K562 (cell line): ENCODE measurements at regions not wholly inside any gene's neighbourhood (a gene's known extent, or its start where the extent isn't known, plus 50 kb on each side); places are given as distances from the start of the nearest gene placed in this dataset.

Experiments used
- CCAR2 ChIP-seq: fragments of 200-400 bp; formaldehyde crosslinking; IDR thresholded peaks from 2 replicates; pipeline ENCODE4 v1.6.1; 2017; ENCODE audit warnings: mild to moderate bottlenecking, low read depth, low read length
- CCNT2 ChIP-seq: IDR thresholded peaks from 2 replicates; pipeline ENCODE4 v1.6.1; 2011; ENCODE audit warnings: borderline replicate concordance, low read depth, mild to moderate bottlenecking, moderate library complexity, mixed read lengths, low read length; ENCODE audit not compliant: insufficient read length; ENCODE audit errors: extremely low read depth
- CHD4 ChIP-seq: fragments of 200-600 bp; sonication (generic); IDR thresholded peaks from 3 replicates; pipeline ENCODE4 v1.6.1; 2012; ENCODE audit warnings: low read depth, mild to moderate bottlenecking, mixed read lengths, low read length, inconsistent platforms; ENCODE audit not compliant: insufficient read depth, insufficient replicate concordance, poor library complexity, severe bottlenecking
- FOSL1 ChIP-seq: fragments of 200-800 bp; sonication (Bioruptor generic); conservative IDR thresholded peaks from 2 replicates; pipeline ENCODE4 v1.6.1; 2016; ENCODE audit warnings: missing genetic modification characterization, missing compliant biosample characterization
- GTF2A2 ChIP-seq: IDR thresholded peaks from 2 replicates; pipeline ENCODE4 v1.6.1; 2016; ENCODE audit warnings: mild to moderate bottlenecking, missing genetic modification characterization, missing compliant biosample characterization
- KAT2B ChIP-seq: IDR thresholded peaks from one replicate; pipeline ENCODE4 v1.6.1; 2012; ENCODE audit warnings: low read depth, mild to moderate bottlenecking, control low read depth, inconsistent platforms, low read length, moderate library complexity
- KLF1 ChIP-seq: fragments of 450-650 bp; IDR thresholded peaks from 2 replicates; pipeline ENCODE4 v1.6.1; 2016; ENCODE audit warnings: missing genetic modification characterization, missing compliant biosample characterization
- LARP7 ChIP-seq: fragments of 450-650 bp; IDR thresholded peaks from 2 replicates; pipeline ENCODE4 v1.6.1; 2016
- MEIS2 ChIP-seq: fragments of 450-650 bp; IDR thresholded peaks from 2 replicates; pipeline ENCODE4 v1.6.1; 2014; ENCODE audit warnings: mild to moderate bottlenecking; ENCODE audit not compliant: partially characterized antibody
- POLR3A ChIP-seq: IDR thresholded peaks from 2 replicates; pipeline ENCODE4 v1.6.1; 2011; ENCODE audit warnings: borderline replicate concordance, mild to moderate bottlenecking, moderate library complexity; ENCODE audit not compliant: insufficient read length, insufficient read depth; ENCODE audit errors: extremely low read depth
- SRSF1 ChIP-seq: fragments of 200-400 bp; formaldehyde crosslinking; IDR thresholded peaks from 2 replicates; pipeline ENCODE4 v1.6.1; 2017; ENCODE audit warnings: mild to moderate bottlenecking, low read depth, low read length, moderate library complexity
- ZNF561 ChIP-seq: fragments of 450-650 bp; formaldehyde crosslinking; conservative IDR thresholded peaks from 2 replicates; pipeline ENCODE4 v1.4.0; 2020; ENCODE audit warnings: mild to moderate bottlenecking, moderate library complexity
- TF ChIP-seq, protein P1 (sequence below): fragments of 450-650 bp; IDR thresholded peaks from 2 replicates; pipeline ENCODE4 v1.6.1; 2016; ENCODE audit warnings: low read depth, mild to moderate bottlenecking, moderate library complexity
- TF ChIP-seq, protein P2 (sequence below): fragments of 450-650 bp; IDR thresholded peaks from 2 replicates; pipeline ENCODE4 v1.6.1; 2016; ENCODE audit warnings: mild to moderate bottlenecking

DNA sequence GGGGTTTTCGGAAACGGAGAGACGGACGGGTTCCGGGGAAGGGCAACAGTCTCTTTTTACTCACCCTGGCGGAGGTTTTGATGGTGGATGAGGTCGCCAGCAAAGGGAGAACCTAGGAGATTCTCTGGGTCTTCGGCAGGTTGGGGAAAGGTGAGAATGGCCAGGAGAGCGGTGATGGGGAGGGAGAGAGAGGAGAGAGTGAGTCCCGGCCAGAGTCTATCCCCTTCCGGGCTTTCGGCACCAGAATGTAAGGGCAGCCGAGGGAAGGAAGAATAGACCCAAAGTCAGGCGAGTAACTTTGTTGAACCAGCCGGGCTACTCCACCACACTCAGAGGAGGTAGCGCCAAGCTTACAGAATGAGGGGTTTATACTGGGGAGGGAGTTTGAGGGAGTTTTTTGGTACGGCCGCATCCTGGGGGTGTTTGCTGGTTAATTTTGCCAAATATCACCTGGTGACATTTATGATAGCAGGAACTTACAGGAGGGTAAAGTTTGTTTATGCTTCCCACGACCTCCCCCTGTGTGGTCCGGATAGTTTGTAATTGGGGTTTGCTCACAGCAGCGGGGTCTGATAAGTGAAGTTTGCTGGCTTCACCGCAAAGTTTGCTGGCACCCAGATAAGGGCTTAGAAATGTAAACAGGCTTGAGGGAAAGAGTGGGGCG lies 141.1 kb upstream of the ETV3 start (continued):
- TF ChIP-seq MEIS2, result peak; percentile 15
- no peak for TF ChIP-seq GTF2A2 (tag)
- TF ChIP-seq LARP7, result no peak
- no peak for TF ChIP-seq KAT2B
- TF ChIP-seq, protein P1, sequence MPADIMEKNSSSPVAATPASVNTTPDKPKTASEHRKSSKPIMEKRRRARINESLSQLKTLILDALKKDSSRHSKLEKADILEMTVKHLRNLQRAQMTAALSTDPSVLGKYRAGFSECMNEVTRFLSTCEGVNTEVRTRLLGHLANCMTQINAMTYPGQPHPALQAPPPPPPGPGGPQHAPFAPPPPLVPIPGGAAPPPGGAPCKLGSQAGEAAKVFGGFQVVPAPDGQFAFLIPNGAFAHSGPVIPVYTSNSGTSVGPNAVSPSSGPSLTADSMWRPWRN, result peak; percentile 92
- TF ChIP-seq ZNF561 (CRISPR knock-in tag), result no peak
- no peak for TF ChIP-seq KLF1
- TF ChIP-seq, protein P2, sequence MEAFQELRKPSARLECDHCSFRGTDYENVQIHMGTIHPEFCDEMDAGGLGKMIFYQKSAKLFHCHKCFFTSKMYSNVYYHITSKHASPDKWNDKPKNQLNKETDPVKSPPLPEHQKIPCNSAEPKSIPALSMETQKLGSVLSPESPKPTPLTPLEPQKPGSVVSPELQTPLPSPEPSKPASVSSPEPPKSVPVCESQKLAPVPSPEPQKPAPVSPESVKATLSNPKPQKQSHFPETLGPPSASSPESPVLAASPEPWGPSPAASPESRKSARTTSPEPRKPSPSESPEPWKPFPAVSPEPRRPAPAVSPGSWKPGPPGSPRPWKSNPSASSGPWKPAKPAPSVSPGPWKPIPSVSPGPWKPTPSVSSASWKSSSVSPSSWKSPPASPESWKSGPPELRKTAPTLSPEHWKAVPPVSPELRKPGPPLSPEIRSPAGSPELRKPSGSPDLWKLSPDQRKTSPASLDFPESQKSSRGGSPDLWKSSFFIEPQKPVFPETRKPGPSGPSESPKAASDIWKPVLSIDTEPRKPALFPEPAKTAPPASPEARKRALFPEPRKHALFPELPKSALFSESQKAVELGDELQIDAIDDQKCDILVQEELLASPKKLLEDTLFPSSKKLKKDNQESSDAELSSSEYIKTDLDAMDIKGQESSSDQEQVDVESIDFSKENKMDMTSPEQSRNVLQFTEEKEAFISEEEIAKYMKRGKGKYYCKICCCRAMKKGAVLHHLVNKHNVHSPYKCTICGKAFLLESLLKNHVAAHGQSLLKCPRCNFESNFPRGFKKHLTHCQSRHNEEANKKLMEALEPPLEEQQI, result no peak; the same call in 1 of the 2 replicates
- TF ChIP-seq CHD4, result no peak
- peak; percentile 73 for TF ChIP-seq FOSL1 (tag)
- TF ChIP-seq CCAR2, result no peak
- TF ChIP-seq SRSF1, result no peak
- TF ChIP-seq CCNT2, result peak; percentile 90
- no peak for TF ChIP-seq POLR3A
